ENCODE measurements at regions not wholly inside any gene's neighbourhood (a gene's known extent, or its start where the extent isn't known, plus 50 kb on each side); places are given as distances from the start of the nearest gene placed in this dataset. TPM values are rescaled to one million over a fixed set of nuclear protein-coding genes. Genes with fewer than 3 reads are reported as not detected.

GRCh38 chr4:124594945-124595344 is 117.6 kb downstream of the ANKRD50 start:
- Histone ChIP-seq H3K4me1 (ENCODE audit: insufficient read depth, low read length, poor library complexity, severe bottlenecking) (no peaks in the 10 kb centered on the region), H3K9me3 (ENCODE audit: low read length) (no peaks in the 10 kb centered on the region), H3K4me3 (ENCODE audit: low read depth, low read length, poor library complexity, severe bottlenecking) (no peak overlapping the region), H3K9me2 (ENCODE audit: insufficient read depth, low read length) (no peaks in the 10 kb centered on the region), H3K79me2 (ENCODE audit: insufficient read depth, low read depth, low read length) (no peaks in the 10 kb centered on the region), H4K20me1 (ENCODE audit: insufficient read depth, low read length) (no peaks in the 10 kb centered on the region), H3K36me3 (ENCODE audit: insufficient read depth, low read length) (no peaks in the 10 kb centered on the region), H2AFZ (ENCODE audit: low read length) (no peak overlapping the region), H3K27ac (ENCODE audit: low read depth, low read length, poor library complexity, severe bottlenecking) (no peak overlapping the region), H3K4me2 (ENCODE audit: low read length) (no peak overlapping the region)
- TF ChIP-seq CTCF (conservative IDR thresholded peaks at IDR 0.05; ENCODE audit: low read length) (no peak), EZH2phosphoT487 (IDR thresholded peaks at IDR 0.05; ENCODE audit: borderline replicate concordance, low read depth, low read length) (no peak)
- intact Hi-C loops (cut with micrococcal nuclease; ENCODE audit: unreplicated experiment) = no loop called here
- no TSS peak for BruUV-seq (replicated peaks)
- CTCF ChIA-PET (ENCODE audit: unreplicated experiment) = no interaction called here
- POLR2A ChIA-PET = interaction anchor here (0.7 kb wide), 1 partner anchor 35 kb away, joined by 3 read pairs; no protein-coding TSS in a partner anchor
- no peak for DNase-seq (ENCODE audit: low spot score)

GRCh38 chr4:124596816-124597215 is 115.7 kb downstream of the ANKRD50 start:
- ChIA-PET CTCF (ENCODE audit: unreplicated experiment) (no interaction called here), POLR2A (no interaction called here)
- Histone ChIP-seq H3K9me2 (ENCODE audit: insufficient read depth, low read length) (no peaks in the 10 kb centered on the region), H3K9me3 (ENCODE audit: low read length) (no peaks in the 10 kb centered on the region), H2AFZ (ENCODE audit: low read length) (no peak overlapping the region), H3K4me2 (ENCODE audit: low read length) (no peak overlapping the region), H3K36me3 (ENCODE audit: insufficient read depth, low read length) (no peaks in the 10 kb centered on the region), H3K4me1 (ENCODE audit: insufficient read depth, low read length, poor library complexity, severe bottlenecking) (no peaks in the 10 kb centered on the region), H3K27ac (ENCODE audit: low read depth, low read length, poor library complexity, severe bottlenecking) (no peak overlapping the region), H4K20me1 (ENCODE audit: insufficient read depth, low read length) (no peaks in the 10 kb centered on the region), H3K4me3 (ENCODE audit: low read depth, low read length, poor library complexity, severe bottlenecking) (no peak overlapping the region), H3K79me2 (ENCODE audit: insufficient read depth, low read depth, low read length) (no peaks in the 10 kb centered on the region)
- TF ChIP-seq EZH2phosphoT487 (IDR thresholded peaks at IDR 0.05; ENCODE audit: borderline replicate concordance, low read depth, low read length) (no peak), CTCF (conservative IDR thresholded peaks at IDR 0.05; ENCODE audit: low read length) (no peak)
- no TSS peak for BruUV-seq (replicated peaks)
- DNase-seq (ENCODE audit: low spot score) = no peak
- intact Hi-C loops (cut with micrococcal nuclease; ENCODE audit: unreplicated experiment) = no loop called here

- CTCF ChIA-PET (ENCODE audit: unreplicated experiment) = no interaction called here
Observed at GRCh38 chr4:124610211-124610610, 102.3 kb downstream of the ANKRD50 start.

More at GRCh38 chr4:124610211-124610610, 102.3 kb downstream of the ANKRD50 start:
- Histone ChIP-seq H3K36me3 (ENCODE audit: insufficient read depth, low read length) (no peaks in the 10 kb centered on the region), H2AFZ (ENCODE audit: low read length) (no peak overlapping the region), H3K79me2 (ENCODE audit: insufficient read depth, low read depth, low read length) (no peaks in the 10 kb centered on the region), H3K4me2 (ENCODE audit: low read length) (no peak overlapping the region), H3K4me1 (ENCODE audit: insufficient read depth, low read length, poor library complexity, severe bottlenecking) (no peaks in the 10 kb centered on the region), H3K9me2 (ENCODE audit: insufficient read depth, low read length) (no peaks in the 10 kb centered on the region), H3K27ac (ENCODE audit: low read depth, low read length, poor library complexity, severe bottlenecking) (no peak overlapping the region), H4K20me1 (ENCODE audit: insufficient read depth, low read length) (no peaks in the 10 kb centered on the region), H3K4me3 (ENCODE audit: low read depth, low read length, poor library complexity, severe bottlenecking) (no peak overlapping the region), H3K9me3 (ENCODE audit: low read length) (no peaks in the 10 kb centered on the region)
- BruUV-seq (replicated peaks) = no TSS peak
- POLR2A ChIA-PET = interaction anchor here (1.1 kb wide), 1 partner anchor 12 kb away, joined by 3 read pairs; no protein-coding TSS in a partner anchor
- DNase-seq (ENCODE audit: low spot score) = no peak
- TF ChIP-seq CTCF (conservative IDR thresholded peaks at IDR 0.05; ENCODE audit: low read length) (no peak), EZH2phosphoT487 (IDR thresholded peaks at IDR 0.05; ENCODE audit: borderline replicate concordance, low read depth, low read length) (no peak)
- intact Hi-C loops (cut with micrococcal nuclease; ENCODE audit: unreplicated experiment) = no loop called here

Small RNA genes in the stretch of these regions (small RNA-seq; reads per million reads assigned to genes)
- not detected for gene AC093767.1

Measured in OCI-LY7 (cell line).